Stimulated activated CD4-positive, alpha-beta T cell treated with anti-CD3 and anti-CD28 coated beads, TNF-alpha, amount 100 ng/mL, for 24 hours (primary cell): ENCODE measurements at regions not wholly inside any gene's neighbourhood (a gene's known extent, or its start where the extent isn't known, plus 50 kb on each side); places are given as distances from the start of the nearest gene placed in this dataset.
"Not testable (repeated sequence)": the region's sequence is repeated elsewhere in the genome, so short reads cannot be mapped to it uniquely, and the experiment has no call there.

Source experiments
- DNase-seq, 3 experiments: peaks; one replicate each; pipeline ENCODE4 v3.0.0-alpha.2; 2020; ENCODE audit warnings: low read depth in 3 of 3

- no peak for DNase-seq
Measured at GRCh38 chr2:14422426-14422825, 210.1 kb upstream of the LRATD1 start.

- DNase-seq = no peak
Measured at GRCh38 chr2:14423145-14423906, 209.2 kb upstream of the LRATD1 start.

- no peak for DNase-seq
Measured at GRCh38 chr2:14424478-14425390, 207.8 kb upstream of the LRATD1 start.

- no peak for DNase-seq
Measured at GRCh38 chr2:14425869-14426268, 206.6 kb upstream of the LRATD1 start.

GRCh38 chr2:14428056-14428455 is 204.5 kb upstream of the LRATD1 start:
- no peak for DNase-seq

- DNase-seq = no peak
Measured at GRCh38 chr2:14433946-14434495, 198.5 kb upstream of the LRATD1 start.

GRCh38 chr2:14445670-14446069 is 186.8 kb upstream of the LRATD1 start:
- no peak for DNase-seq

GRCh38 chr2:14448340-14448739 is 184.2 kb upstream of the LRATD1 start:
- no peak for DNase-seq

- DNase-seq = no peak
Measured at GRCh38 chr2:14451312-14451711, 181.2 kb upstream of the LRATD1 start.

GRCh38 chr2:14454202-14454601 is 178.3 kb upstream of the LRATD1 start:
- DNase-seq = no peak

- DNase-seq = no peak
Measured at GRCh38 chr2:14459786-14460325, 172.7 kb upstream of the LRATD1 start.

GRCh38 chr2:14475994-14476393 is 156.5 kb upstream of the LRATD1 start:
- no peak for DNase-seq

- DNase-seq = no peak
Measured at GRCh38 chr2:14479486-14479885, 153.0 kb upstream of the LRATD1 start.

- DNase-seq = no peak
Measured at GRCh38 chr2:14480120-14480519, 152.4 kb upstream of the LRATD1 start.

- DNase-seq = no peak
Measured at GRCh38 chr2:14480906-14481305, 151.6 kb upstream of the LRATD1 start.

- DNase-seq = no peak
Measured at GRCh38 chr2:14492920-14493503, 139.5 kb upstream of the LRATD1 start.

GRCh38 chr2:14494759-14495158 is 137.8 kb upstream of the LRATD1 start:
- DNase-seq = no peak

GRCh38 chr2:14501061-14501460 is 131.5 kb upstream of the LRATD1 start:
- DNase-seq = no peak

- DNase-seq = not testable (repeated sequence)
Measured at GRCh38 chr2:14506955-14507354, 125.6 kb upstream of the LRATD1 start.

GRCh38 chr2:14511541-14511940 is 121.0 kb upstream of the LRATD1 start:
- no peak for DNase-seq

GRCh38 chr2:14513903-14514302 is 118.6 kb upstream of the LRATD1 start:
- DNase-seq = no peak

- DNase-seq = no peak
Measured at GRCh38 chr2:14516844-14517243, 115.7 kb upstream of the LRATD1 start.
